ENCODE measurements at regions not wholly inside any gene's neighbourhood (a gene's known extent, or its start where the extent isn't known, plus 50 kb on each side); places are given as distances from the start of the nearest gene placed in this dataset.

DNA sequence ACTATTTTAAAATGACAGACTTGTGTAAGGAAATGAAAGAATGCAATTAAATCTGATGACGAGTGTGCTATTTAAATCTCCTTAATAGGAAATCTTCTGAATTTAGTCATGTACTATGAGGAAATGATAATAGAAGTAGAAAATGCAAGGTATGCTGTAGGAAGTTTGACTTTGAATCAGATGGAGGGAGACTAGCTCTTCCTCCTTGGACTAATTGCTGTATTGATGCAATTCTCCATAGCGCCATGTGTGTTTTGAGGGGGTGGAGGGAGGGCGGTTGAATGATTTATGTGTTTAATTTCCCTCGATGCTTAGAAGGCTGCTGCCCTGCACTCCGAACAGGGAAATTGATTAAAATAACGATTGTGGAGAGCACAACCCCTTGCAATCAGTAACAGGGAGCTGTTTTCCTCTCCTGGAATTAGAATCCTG is 179.0 kb upstream of the PRNP start (continued):
- TF ChIP-seq FOXM1 (IDR thresholded peaks at IDR 0.05; ENCODE audit: low read depth, low read length) (no peak), SUPT20H (IDR thresholded peaks at IDR 0.05; ENCODE audit: borderline replicate concordance, control insufficient read depth, low read depth, low read length) (no peak), NFIC (IDR thresholded peaks at IDR 0.05; ENCODE audit: low read depth, low read length) (no peak), MYC (IDR thresholded peaks at IDR 0.05; ENCODE audit: insufficient read depth, insufficient read length, insufficient replicate concordance, low read length, severe bottlenecking) (no peak), NBN (IDR thresholded peaks at IDR 0.05) (no peak)
- TF ChIP-seq, protein P1, sequence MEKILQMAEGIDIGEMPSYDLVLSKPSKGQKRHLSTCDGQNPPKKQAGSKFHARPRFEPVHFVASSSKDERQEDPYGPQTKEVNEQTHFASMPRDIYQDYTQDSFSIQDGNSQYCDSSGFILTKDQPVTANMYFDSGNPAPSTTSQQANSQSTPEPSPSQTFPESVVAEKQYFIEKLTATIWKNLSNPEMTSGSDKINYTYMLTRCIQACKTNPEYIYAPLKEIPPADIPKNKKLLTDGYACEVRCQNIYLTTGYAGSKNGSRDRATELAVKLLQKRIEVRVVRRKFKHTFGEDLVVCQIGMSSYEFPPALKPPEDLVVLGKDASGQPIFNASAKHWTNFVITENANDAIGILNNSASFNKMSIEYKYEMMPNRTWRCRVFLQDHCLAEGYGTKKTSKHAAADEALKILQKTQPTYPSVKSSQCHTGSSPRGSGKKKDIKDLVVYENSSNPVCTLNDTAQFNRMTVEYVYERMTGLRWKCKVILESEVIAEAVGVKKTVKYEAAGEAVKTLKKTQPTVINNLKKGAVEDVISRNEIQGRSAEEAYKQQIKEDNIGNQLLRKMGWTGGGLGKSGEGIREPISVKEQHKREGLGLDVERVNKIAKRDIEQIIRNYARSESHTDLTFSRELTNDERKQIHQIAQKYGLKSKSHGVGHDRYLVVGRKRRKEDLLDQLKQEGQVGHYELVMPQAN (conservative IDR thresholded peaks at IDR 0.05): no peak

DNA sequence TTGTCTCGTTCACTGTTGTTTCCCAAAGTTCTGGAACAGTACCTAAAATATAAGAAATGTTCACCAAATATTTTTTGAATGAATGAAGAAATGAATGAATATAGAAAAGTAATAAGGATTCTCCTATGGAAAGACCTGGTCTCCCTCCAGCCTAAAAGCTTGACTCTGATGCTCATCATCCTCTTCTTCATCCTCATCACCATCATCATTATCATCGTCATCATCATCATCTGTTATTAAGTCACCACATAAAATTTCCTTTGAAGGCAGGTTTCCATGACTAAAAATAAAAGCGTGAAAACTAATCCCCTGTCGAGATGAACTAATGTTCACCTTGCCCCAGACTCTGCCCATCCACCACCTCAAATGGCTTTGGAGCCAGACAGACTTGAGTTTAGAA is 181.4 kb upstream of the PRNP start:
- no TSS peak for BruUV-seq (replicated peaks)
- H3K36me3 ChIP-seq (ENCODE audit: control insufficient read depth in 2 of 2, insufficient read depth in 2 of 2, low read length in 1 of 2): no peaks in the 10 kb centered on the region
- H3K4me3 ChIP-seq: no peak overlapping the region
- ChIA-PET POLR2A (no interaction called here), SMC1A (ENCODE audit: uncharacterized antibody, unreplicated experiment) (no interaction called here), CTCF (no interaction called here), RAD21 (ENCODE audit: unreplicated experiment) (no interaction called here)
- WGBS (ENCODE audit: insufficient coverage, insufficient replicate concordance, low lambda C conversion rate, missing lambda C conversion rate): 30% methylated on average over 4 of the region's 4 CpGs
- H3K4me1 ChIP-seq (ENCODE audit: control insufficient read depth, insufficient read depth, low read length): no peaks in the 10 kb centered on the region
- ATAC-seq: no peak
- in situ Hi-C loops (cut with MboI) (no loop called here), intact Hi-C loops (cut with micrococcal nuclease; ENCODE audit: unreplicated experiment) (no loop called here)
- H3K9ac ChIP-seq (ENCODE audit: control insufficient read depth, insufficient read depth, low read length): no peak overlapping the region
- H2AFZ ChIP-seq (ENCODE audit: control insufficient read depth, low read depth, low read length): no peak overlapping the region
- H3K79me2 ChIP-seq (ENCODE audit: control insufficient read depth, insufficient read depth, low read length): no peaks in the 10 kb centered on the region
- H3K4me2 ChIP-seq (ENCODE audit: control insufficient read depth, insufficient read depth): no peak overlapping the region
- no peak for FAIRE-seq
- H3K9me3 ChIP-seq (replicated peaks; ENCODE audit: control insufficient read depth, insufficient read depth, low read length): no peaks in the 10 kb centered on the region; the same call in 2 of the 3 replicates
- no peak for DNase-seq (ENCODE audit: low read depth, low spot score)
- H4K20me1 ChIP-seq (ENCODE audit: control insufficient read depth, insufficient read depth): no peaks in the 10 kb centered on the region
- TF ChIP-seq RB1 (IDR thresholded peaks at IDR 0.05; ENCODE audit: borderline replicate concordance) (no peak), BMI1 (IDR thresholded peaks at IDR 0.05; ENCODE audit: borderline replicate concordance) (no peak), CBFB (IDR thresholded peaks at IDR 0.05; ENCODE audit: low read depth) (no peak), NFIC (IDR thresholded peaks at IDR 0.05; ENCODE audit: low read depth, low read length) (no peak), EP300 (IDR thresholded peaks at IDR 0.05; ENCODE audit: borderline replicate concordance in 1 of 2, control insufficient read depth in 1 of 2, low read depth in 2 of 2, low read length in 2 of 2) (no peak), TCF7 (IDR thresholded peaks at IDR 0.05; ENCODE audit: borderline replicate concordance) (no peak), HDGF (IDR thresholded peaks at IDR 0.05) (no peak)
- TF ChIP-seq, protein P2, sequence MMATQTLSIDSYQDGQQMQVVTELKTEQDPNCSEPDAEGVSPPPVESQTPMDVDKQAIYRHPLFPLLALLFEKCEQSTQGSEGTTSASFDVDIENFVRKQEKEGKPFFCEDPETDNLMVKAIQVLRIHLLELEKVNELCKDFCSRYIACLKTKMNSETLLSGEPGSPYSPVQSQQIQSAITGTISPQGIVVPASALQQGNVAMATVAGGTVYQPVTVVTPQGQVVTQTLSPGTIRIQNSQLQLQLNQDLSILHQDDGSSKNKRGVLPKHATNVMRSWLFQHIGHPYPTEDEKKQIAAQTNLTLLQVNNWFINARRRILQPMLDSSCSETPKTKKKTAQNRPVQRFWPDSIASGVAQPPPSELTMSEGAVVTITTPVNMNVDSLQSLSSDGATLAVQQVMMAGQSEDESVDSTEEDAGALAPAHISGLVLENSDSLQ (IDR thresholded peaks at IDR 0.05): no peak
- TF ChIP-seq, protein P1 (conservative IDR thresholded peaks at IDR 0.05): no peak
- TF ChIP-seq, protein P3, sequence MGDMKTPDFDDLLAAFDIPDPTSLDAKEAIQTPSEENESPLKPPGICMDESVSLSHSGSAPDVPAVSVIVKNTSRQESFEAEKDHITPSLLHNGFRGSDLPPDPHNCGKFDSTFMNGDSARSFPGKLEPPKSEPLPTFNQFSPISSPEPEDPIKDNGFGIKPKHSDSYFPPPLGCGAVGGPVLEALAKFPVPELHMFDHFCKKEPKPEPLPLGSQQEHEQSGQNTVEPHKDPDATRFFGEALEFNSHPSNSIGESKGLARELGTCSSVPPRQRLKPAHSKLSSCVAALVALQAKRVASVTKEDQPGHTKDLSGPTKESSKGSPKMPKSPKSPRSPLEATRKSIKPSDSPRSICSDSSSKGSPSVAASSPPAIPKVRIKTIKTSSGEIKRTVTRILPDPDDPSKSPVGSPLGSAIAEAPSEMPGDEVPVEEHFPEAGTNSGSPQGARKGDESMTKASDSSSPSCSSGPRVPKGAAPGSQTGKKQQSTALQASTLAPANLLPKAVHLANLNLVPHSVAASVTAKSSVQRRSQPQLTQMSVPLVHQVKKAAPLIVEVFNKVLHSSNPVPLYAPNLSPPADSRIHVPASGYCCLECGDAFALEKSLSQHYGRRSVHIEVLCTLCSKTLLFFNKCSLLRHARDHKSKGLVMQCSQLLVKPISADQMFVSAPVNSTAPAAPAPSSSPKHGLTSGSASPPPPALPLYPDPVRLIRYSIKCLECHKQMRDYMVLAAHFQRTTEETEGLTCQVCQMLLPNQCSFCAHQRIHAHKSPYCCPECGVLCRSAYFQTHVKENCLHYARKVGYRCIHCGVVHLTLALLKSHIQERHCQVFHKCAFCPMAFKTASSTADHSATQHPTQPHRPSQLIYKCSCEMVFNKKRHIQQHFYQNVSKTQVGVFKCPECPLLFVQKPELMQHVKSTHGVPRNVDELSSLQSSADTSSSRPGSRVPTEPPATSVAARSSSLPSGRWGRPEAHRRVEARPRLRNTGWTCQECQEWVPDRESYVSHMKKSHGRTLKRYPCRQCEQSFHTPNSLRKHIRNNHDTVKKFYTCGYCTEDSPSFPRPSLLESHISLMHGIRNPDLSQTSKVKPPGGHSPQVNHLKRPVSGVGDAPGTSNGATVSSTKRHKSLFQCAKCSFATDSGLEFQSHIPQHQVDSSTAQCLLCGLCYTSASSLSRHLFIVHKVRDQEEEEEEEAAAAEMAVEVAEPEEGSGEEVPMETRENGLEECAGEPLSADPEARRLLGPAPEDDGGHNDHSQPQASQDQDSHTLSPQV (IDR thresholded peaks at IDR 0.05): no peak
- no peak overlapping the region for H3K27ac ChIP-seq (ENCODE audit: control insufficient read depth, insufficient read depth)
- H3K27me3 ChIP-seq (replicated peaks in 1 of 2; ENCODE audit: control insufficient read depth in 2 of 2, insufficient read depth in 2 of 2, low read length in 1 of 2): no peaks in the 10 kb centered on the region

Data from GM12878 (cell line).